ENCODE measurements at regions not wholly inside any gene's neighbourhood (a gene's known extent, or its start where the extent isn't known, plus 50 kb on each side); places are given as distances from the start of the nearest gene placed in this dataset.

GRCh38 chr7:12872487-12872886, 185.1 kb downstream of the ARL4A start:
- Mint-ChIP-seq H3K4me1 (no peaks in the 10 kb centered on the region), H3K9me3 (no peaks in the 10 kb centered on the region), H3K27ac (no peak overlapping the region), H3K27me3 (peaks cover 6% of the 10 kb centered on the region), H3K4me3 (no peak overlapping the region), H3K36me3 (no peaks in the 10 kb centered on the region)
- no peak for DNase-seq

DNA sequence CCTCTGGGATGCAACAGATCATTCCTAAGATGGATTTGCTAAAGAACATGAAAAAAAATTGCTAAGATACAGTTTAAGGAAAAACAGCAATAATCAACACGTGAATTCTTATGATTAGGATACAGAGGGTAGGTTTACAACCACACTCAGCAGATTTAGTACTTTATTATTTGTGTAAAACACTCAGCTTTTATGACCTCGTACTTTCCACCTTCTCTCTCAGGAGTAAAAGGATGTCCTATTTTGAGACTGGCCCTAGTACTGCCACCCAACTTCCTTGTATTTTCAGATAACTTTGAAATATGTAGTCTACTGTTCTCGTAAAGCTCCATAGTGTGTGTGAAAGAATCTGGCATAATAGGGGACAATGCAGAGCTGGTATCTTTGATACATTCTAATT, 186.1 kb downstream of the ARL4A start:
- H3K4me1 Mint-ChIP-seq = no peaks in the 10 kb centered on the region
- H3K9me3 Mint-ChIP-seq = no peaks in the 10 kb centered on the region
- no peak for DNase-seq
- H3K27ac Mint-ChIP-seq = no peak overlapping the region
- no peaks in the 10 kb centered on the region for H3K36me3 Mint-ChIP-seq
- no peak overlapping the region for H3K4me3 Mint-ChIP-seq
- H3K27me3 Mint-ChIP-seq = peaks cover 6% of the 10 kb centered on the region

DNA sequence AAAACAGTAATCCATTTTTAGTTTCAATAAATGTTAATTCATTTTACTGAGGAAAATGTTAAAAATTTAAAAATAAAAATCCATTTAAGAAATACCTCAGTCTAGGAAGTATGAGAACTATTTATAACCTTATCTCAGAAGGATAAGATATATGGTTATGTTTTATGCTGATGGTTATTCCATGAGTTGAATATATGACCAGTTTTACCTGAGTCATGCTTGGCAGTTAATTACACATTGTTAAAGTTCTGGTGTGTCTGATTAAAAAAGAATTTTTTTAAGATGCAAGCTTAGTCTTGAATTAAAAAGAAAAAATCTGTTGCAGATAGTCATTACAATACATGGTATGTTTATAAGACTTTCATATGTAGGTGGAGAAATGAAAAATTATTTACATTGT, 191.7 kb downstream of the ARL4A start:
- Mint-ChIP-seq H3K4me3 (no peak overlapping the region), H3K27ac (no peak overlapping the region), H3K36me3 (no peaks in the 10 kb centered on the region), H3K4me1 (no peaks in the 10 kb centered on the region), H3K9me3 (no peaks in the 10 kb centered on the region), H3K27me3 (peaks cover 19% of the 10 kb centered on the region)
- DNase-seq = no peak

DNA sequence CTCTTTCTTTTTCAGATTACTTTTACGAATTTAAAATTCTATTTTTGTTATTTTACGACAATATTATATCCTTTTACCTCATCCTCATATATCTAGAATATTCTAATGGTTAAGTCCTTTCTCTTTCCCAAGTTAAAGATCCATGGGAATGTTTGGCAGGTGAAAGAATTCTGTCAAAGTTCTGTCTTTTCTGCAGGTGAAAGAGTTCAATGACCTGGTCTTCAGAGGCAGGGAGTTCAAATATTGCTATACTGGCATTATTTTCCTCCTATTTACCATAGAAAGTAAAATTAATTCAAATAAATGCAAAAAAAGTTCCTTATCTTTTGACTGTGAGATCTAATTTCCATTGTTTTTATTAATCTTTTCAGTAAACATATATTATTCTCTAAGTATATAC, 194.3 kb downstream of the ARL4A start:
- no peaks in the 10 kb centered on the region for H3K36me3 Mint-ChIP-seq
- no peak overlapping the region for H3K27ac Mint-ChIP-seq
- no peaks in the 10 kb centered on the region for H3K9me3 Mint-ChIP-seq
- DNase-seq = no peak
- H3K27me3 Mint-ChIP-seq = peaks cover 13% of the 10 kb centered on the region
- H3K4me1 Mint-ChIP-seq = no peaks in the 10 kb centered on the region
- H3K4me3 Mint-ChIP-seq = no peak overlapping the region

DNA sequence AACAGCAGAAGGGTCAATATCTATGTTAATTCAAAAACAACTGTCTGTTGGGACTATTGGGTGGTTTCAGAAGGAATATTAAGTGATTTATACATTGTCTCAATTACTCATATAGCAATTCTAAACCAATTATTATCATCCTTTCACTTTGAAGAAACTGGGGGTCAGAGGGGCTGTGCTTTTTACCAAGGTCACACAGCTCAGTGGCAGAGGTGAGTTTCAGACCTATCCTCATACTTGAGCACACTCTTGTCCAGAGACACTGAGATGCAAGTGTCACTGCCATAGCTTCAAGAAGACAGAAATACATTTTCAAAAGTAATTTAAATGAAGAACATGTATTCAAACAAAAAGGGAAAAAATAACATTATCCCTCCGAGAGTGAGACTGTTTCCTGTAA, 195.3 kb downstream of the ARL4A start:
- Mint-ChIP-seq H3K27ac (no peak overlapping the region), H3K9me3 (no peaks in the 10 kb centered on the region), H3K4me3 (no peak overlapping the region), H3K36me3 (no peaks in the 10 kb centered on the region), H3K27me3 (peaks cover 16% of the 10 kb centered on the region), H3K4me1 (no peaks in the 10 kb centered on the region)
- no peak for DNase-seq

DNA sequence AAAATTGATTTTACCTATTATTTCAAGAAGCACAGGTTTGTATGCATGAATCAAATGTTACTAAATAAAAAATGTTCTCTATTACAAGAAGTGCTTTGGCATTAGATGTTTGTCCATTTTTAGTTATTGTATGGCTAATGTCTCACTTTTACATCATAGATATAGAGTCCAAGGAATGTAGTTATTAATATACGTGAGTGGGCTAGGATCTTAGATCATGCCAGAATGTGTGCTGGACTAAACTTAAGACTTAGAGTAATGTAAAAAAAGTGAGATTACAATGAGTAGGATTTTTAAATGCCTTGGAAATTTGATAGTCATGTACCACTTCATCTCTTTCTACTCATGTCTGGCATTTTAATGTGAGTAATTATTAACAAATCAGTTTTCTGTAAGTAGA, 196.6 kb downstream of the ARL4A start:
- no peak overlapping the region for H3K27ac Mint-ChIP-seq
- H3K9me3 Mint-ChIP-seq = no peaks in the 10 kb centered on the region
- H3K36me3 Mint-ChIP-seq = no peaks in the 10 kb centered on the region
- no peak overlapping the region for H3K4me3 Mint-ChIP-seq
- DNase-seq = no peak
- peaks cover 16% of the 10 kb centered on the region for H3K27me3 Mint-ChIP-seq
- no peaks in the 10 kb centered on the region for H3K4me1 Mint-ChIP-seq

- Mint-ChIP-seq H3K27me3 (peaks cover 16% of the 10 kb centered on the region), H3K36me3 (no peaks in the 10 kb centered on the region), H3K27ac (no peak overlapping the region), H3K9me3 (no peaks in the 10 kb centered on the region), H3K4me1 (no peaks in the 10 kb centered on the region), H3K4me3 (no peak overlapping the region)
- no peak for DNase-seq
These were observed 197.5 kb downstream of the ARL4A start for GRCh38 chr7:12884856-12885440.

DNA sequence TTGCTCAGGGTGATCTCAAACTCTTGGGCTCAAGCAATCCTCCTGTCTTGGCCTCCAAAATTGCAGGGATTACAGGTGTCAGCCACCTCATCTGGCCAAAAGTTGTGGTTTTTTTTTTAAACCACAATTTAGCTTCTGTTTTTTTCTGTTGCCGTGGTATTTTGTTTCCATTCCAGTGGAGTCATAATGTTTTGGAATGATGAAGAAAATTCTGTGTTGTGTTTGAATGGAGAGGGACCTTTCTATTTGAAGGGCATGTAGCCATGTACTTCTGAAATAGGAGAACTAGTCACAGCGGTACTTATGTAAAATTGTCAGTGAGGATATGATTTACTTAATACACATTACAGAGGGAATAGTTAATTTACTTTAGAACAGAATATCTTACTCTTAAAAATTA, 201.3 kb downstream of the ARL4A start:
- Mint-ChIP-seq H3K9me3 (no peaks in the 10 kb centered on the region), H3K4me1 (no peaks in the 10 kb centered on the region), H3K27ac (no peak overlapping the region), H3K4me3 (no peak overlapping the region), H3K27me3 (peaks cover 3% of the 10 kb centered on the region), H3K36me3 (no peaks in the 10 kb centered on the region)
- DNase-seq = no peak

GRCh38 chr7:12889391-12889790, 202.0 kb downstream of the ARL4A start:
- Mint-ChIP-seq H3K36me3 (no peaks in the 10 kb centered on the region), H3K27me3 (peaks cover 3% of the 10 kb centered on the region), H3K4me3 (no peak overlapping the region), H3K27ac (no peak overlapping the region), H3K4me1 (no peaks in the 10 kb centered on the region), H3K9me3 (no peaks in the 10 kb centered on the region)
- DNase-seq = no peak

GRCh38 chr7:12890586-12890985, 203.2 kb downstream of the ARL4A start:
- H3K9me3 Mint-ChIP-seq = no peaks in the 10 kb centered on the region
- H3K4me1 Mint-ChIP-seq = no peaks in the 10 kb centered on the region
- H3K36me3 Mint-ChIP-seq = no peaks in the 10 kb centered on the region
- no peak overlapping the region for H3K4me3 Mint-ChIP-seq
- H3K27ac Mint-ChIP-seq = no peak overlapping the region
- H3K27me3 Mint-ChIP-seq = peaks cover 3% of the 10 kb centered on the region
- no peak for DNase-seq

DNA sequence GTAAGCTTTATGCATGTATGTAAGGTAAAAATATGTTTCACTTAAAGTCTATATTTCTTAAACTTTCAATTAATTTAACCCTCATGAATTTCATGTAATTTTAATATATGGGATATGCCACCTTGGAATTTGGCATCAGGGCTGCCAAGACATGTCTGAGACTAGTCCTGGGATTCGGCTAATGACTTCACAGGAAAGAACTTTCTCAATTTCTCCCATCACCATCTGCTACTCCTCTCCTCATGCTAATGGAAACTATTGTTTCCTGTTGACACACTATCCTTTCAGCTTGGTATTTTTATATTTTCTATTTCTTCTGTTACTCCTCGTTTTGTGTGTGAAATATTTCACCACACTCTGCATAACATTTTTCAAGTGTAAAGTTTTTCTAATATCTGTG, 205.9 kb downstream of the ARL4A start:
- no peak for DNase-seq
- H3K36me3 Mint-ChIP-seq = no peaks in the 10 kb centered on the region
- H3K27me3 Mint-ChIP-seq = no peaks in the 10 kb centered on the region
- no peak overlapping the region for H3K27ac Mint-ChIP-seq
- no peaks in the 10 kb centered on the region for H3K9me3 Mint-ChIP-seq
- no peak overlapping the region for H3K4me3 Mint-ChIP-seq
- no peaks in the 10 kb centered on the region for H3K4me1 Mint-ChIP-seq

- Mint-ChIP-seq H3K9me3 (no peaks in the 10 kb centered on the region), H3K36me3 (no peaks in the 10 kb centered on the region), H3K27me3 (no peaks in the 10 kb centered on the region), H3K4me3 (no peak overlapping the region), H3K27ac (no peak overlapping the region), H3K4me1 (no peaks in the 10 kb centered on the region)
- no peak for DNase-seq
These were observed 207.9 kb downstream of the ARL4A start for GRCh38 chr7:12895296-12895695.

DNA sequence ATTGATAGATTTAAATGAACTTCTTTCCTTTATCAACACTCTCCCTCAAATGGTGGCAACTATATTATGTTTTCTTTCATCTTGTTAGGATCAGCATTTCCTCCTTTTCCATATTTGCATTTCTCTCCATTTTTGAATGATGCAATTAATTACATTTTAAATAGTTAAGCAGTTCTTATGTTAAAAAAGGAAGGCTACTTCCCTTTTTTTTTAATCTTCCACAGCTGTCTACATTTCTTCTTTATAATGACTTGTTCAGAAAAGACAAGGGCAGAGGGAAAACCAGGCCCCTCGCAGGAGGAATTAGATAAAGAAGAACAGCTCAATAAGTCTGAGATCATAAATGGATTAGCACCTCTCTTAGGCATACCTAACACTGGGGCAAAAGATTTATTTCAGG, 208.9 kb downstream of the ARL4A start:
- no peak overlapping the region for H3K27ac Mint-ChIP-seq
- no peaks in the 10 kb centered on the region for H3K9me3 Mint-ChIP-seq
- H3K4me1 Mint-ChIP-seq = no peaks in the 10 kb centered on the region
- H3K36me3 Mint-ChIP-seq = no peaks in the 10 kb centered on the region
- H3K4me3 Mint-ChIP-seq = no peak overlapping the region
- no peaks in the 10 kb centered on the region for H3K27me3 Mint-ChIP-seq
- no peak for DNase-seq

- H3K36me3 Mint-ChIP-seq = no peaks in the 10 kb centered on the region
- no peak overlapping the region for H3K4me3 Mint-ChIP-seq
- no peaks in the 10 kb centered on the region for H3K9me3 Mint-ChIP-seq
- no peaks in the 10 kb centered on the region for H3K4me1 Mint-ChIP-seq
- no peak for DNase-seq
- no peak overlapping the region for H3K27ac Mint-ChIP-seq
- H3K27me3 Mint-ChIP-seq = no peaks in the 10 kb centered on the region
These were observed 210.6 kb downstream of the ARL4A start for GRCh38 chr7:12898004-12898403.

DNA sequence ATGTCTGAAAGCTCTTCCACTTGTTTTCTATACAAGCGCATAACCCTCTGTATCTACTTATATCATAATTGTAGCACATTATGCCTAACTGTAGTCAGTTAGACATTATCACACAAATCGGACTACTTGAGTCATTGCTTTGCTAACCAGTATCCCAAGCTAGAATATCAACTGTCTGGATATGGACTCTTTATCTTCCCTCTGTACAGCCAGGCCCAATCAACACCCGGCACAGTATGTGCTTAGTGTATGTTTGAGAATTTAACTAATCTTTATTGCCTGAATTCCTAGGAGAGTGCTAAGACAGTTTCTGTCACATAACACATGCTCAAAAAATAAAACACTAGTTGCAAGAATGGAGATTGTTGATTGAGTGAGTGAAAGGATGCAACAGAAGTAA, 211.2 kb downstream of the ARL4A start:
- no peak overlapping the region for H3K27ac Mint-ChIP-seq
- no peak overlapping the region for H3K4me3 Mint-ChIP-seq
- no peak for DNase-seq
- H3K27me3 Mint-ChIP-seq = no peaks in the 10 kb centered on the region
- H3K4me1 Mint-ChIP-seq = no peaks in the 10 kb centered on the region
- H3K9me3 Mint-ChIP-seq = no peaks in the 10 kb centered on the region
- H3K36me3 Mint-ChIP-seq = no peaks in the 10 kb centered on the region

GRCh38 chr7:12905671-12906070, 218.2 kb downstream of the ARL4A start:
- Mint-ChIP-seq H3K27ac (no peak overlapping the region), H3K27me3 (peaks cover 7% of the 10 kb centered on the region), H3K4me3 (no peak overlapping the region), H3K36me3 (no peaks in the 10 kb centered on the region), H3K4me1 (no peaks in the 10 kb centered on the region), H3K9me3 (no peaks in the 10 kb centered on the region)
- no peak for DNase-seq

DNA sequence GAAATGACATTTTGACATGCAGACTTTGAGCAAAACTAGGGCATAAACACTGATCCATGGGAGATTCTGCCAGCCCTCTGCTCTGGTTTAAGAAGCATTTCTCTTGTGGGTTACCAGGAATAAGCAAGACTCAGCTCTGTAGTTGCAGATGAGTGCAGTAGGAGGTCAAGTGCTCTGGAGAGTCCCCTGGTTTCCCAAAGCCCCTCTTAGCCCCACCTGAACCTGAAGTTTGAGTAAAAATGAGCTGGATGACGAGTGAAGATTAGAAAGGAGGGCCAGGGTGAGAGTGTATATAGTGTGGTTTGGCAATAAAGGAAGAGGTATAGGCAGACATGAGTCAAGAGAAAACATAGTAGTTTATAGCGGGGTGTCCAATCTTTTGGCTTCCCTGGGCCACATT, 220.3 kb downstream of the ARL4A start:
- peaks cover 7% of the 10 kb centered on the region for H3K27me3 Mint-ChIP-seq
- H3K4me1 Mint-ChIP-seq = no peaks in the 10 kb centered on the region
- H3K4me3 Mint-ChIP-seq = no peak overlapping the region
- no peaks in the 10 kb centered on the region for H3K9me3 Mint-ChIP-seq
- no peak for DNase-seq
- H3K27ac Mint-ChIP-seq = no peak overlapping the region
- no peaks in the 10 kb centered on the region for H3K36me3 Mint-ChIP-seq

All from activated naive CD8-positive, alpha-beta T cell treated with anti-CD3 and anti-CD28 coated beads for 36 hours (primary cell).